Psoas muscle (tissue), 7 donors: ENCODE measurements at regions not wholly inside any gene's neighbourhood (a gene's known extent, or its start where the extent isn't known, plus 50 kb on each side); places are given as distances from the start of the nearest gene placed in this dataset.

ENCODE experiments used
- ATAC-seq, 4 donors: fragments of 200-7000 bp; cut with Tn5 transposase; one replicate each; pipeline ENCODE4 v1.9.1; 2020; ENCODE audit warnings: moderate library complexity in 3 of 4, mild to moderate bottlenecking in 2 of 4
- DNase-seq, 2 donors: peaks; one replicate each; pipeline ENCODE4 v3.0.0-alpha.2; 2020
- H3K27ac ChIP-seq: fragments of 200-600 bp; one replicate; pipeline ENCODE4 v1.8.0; 2022
- H3K27me3 ChIP-seq, 3 donors: fragments of 200-600 bp in 1 of 3; one replicate each; pipeline versions ENCODE4 v1.6.1 to v1.8.0; 2013 to 2022; ENCODE audit warnings: low read length in 2 of 3, mild to moderate bottlenecking in 2 of 3, moderate library complexity in 1 of 3; ENCODE audit not compliant: insufficient read depth in 3 of 3
- H3K36me3 ChIP-seq, 2 donors: fragments of 200-600 bp in 1 of 2; one replicate each; pipeline versions ENCODE4 v1.6.1 to v1.8.0; 2013 to 2022; ENCODE audit warnings: low read depth in 1 of 2, mild to moderate bottlenecking in 1 of 2, moderate library complexity in 1 of 2; ENCODE audit not compliant: insufficient read depth in 1 of 2
- H3K4me1 ChIP-seq: fragments of 200-600 bp; one replicate; pipeline ENCODE4 v1.8.0; 2022
- H3K4me3 ChIP-seq: fragments of 200-600 bp; one replicate; pipeline ENCODE4 v1.8.0; 2022; ENCODE audit warnings: mild to moderate bottlenecking
- H3K9me3 ChIP-seq: fragments of 200-600 bp; one replicate; pipeline ENCODE4 v1.8.0; 2022
- CTCF ChIP-seq: fragments of 200-600 bp; IDR thresholded peaks from one replicate; pipeline ENCODE4 v1.8.0; 2022; ENCODE audit warnings: antibody characterized with exemption
- WGBS, 3 donors: extraction: QIAGEN DNeasy Blood & Tissue Kit; methylation state at CpG; one replicate each; pipeline versions ENCODE4 v1.1.6 to v1.1.7; 2013; 5-methylcytosine and 5-hydroxymethylcytosine counted together
- intact Hi-C, 2 donors: fragments of 100-400 bp; cut with DNase I; formaldehyde crosslinking; loops; one replicate each; pipeline versions ENCODE4 v1.11.0 to v1.14.2; 2022
- donor health status: healthy with polysubstance abuse.
- donor health status: DM: no; HTN: no; CAD: no; lungs with moderate emphysema.
- donor health status: Bipolar disorder and iron deficiency.
- donor health status: healthy.
- donor health status: DM: yes; HTN: yes; CAD: no.
- donor health status: DM: no; HTN: no; CAD: no.
- donor health status: DM: yes; HTN: yes; CAD: no.

GRCh38 chr15:29889542-29890329 lies 67.5 kb upstream of the TJP1 start:
- Histone ChIP-seq H3K27me3 (no peaks in the 10 kb centered on the region), H3K9me3 (no peaks in the 10 kb centered on the region), H3K4me3 (no peak overlapping the region), H3K4me1 (peaks cover 8% of the 10 kb centered on the region), H3K27ac (no peak overlapping the region), H3K36me3 (no peaks in the 10 kb centered on the region)
- no peak for ATAC-seq
- intact Hi-C loops = no loop called here
- TF ChIP-seq CTCF = no peak
- WGBS, 3 donors = 39 to 44% (median 43%) methylated on average over 11 of the region's 11 CpGs
- DNase-seq = no peak

DNA sequence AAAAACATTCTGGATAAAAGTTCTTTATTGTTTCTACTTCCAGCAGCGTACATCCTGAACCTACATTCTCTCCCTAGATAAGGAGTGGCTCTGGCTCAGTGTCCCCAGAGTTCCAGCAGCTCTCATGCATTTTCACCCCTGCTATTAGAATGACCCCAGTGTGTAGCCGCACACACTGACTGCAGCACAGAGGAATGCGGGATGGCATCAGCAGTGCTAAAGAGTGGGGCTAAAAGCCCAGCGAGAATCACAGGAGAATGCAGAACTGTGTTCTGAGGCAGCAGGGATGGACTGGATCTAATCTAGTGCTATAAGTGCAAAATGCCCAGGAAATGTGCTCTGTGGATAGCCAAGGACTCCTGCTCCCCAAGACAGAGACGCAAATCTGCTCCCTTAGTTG lies 66.4 kb upstream of the TJP1 start:
- 52 to 57% (median 55%) methylated on average over 5 of the region's 5 CpGs for WGBS, 3 donors
- ATAC-seq = no peak

GRCh38 chr15:29887721-29888120 lies 65.5 kb upstream of the TJP1 start:
- Histone ChIP-seq H3K4me1 (peaks cover 8% of the 10 kb centered on the region), H3K36me3 (no peaks in the 10 kb centered on the region), H3K4me3 (no peak overlapping the region), H3K27ac (no peak overlapping the region), H3K9me3 (no peaks in the 10 kb centered on the region), H3K27me3 (no peaks in the 10 kb centered on the region)
- ATAC-seq (no peak), DNase-seq (no peak)
- intact Hi-C loops = no loop called here
- no peak for TF ChIP-seq CTCF
- 63 to 69% (median 67%) methylated on average over 2 of the region's 2 CpGs for WGBS, 3 donors

More for the DNA sequence above, 66.4 kb upstream of the TJP1 start:
- Histone ChIP-seq H3K4me1 (peaks cover 8% of the 10 kb centered on the region), H3K4me3 (no peak overlapping the region), H3K9me3 (no peaks in the 10 kb centered on the region), H3K27ac (no peak overlapping the region), H3K27me3 (no peaks in the 10 kb centered on the region), H3K36me3 (no peaks in the 10 kb centered on the region)
- no peak for TF ChIP-seq CTCF
- DNase-seq = no peak
- intact Hi-C loops = no loop called here

- no peak overlapping the region for H3K27ac ChIP-seq
- no peak for TF ChIP-seq CTCF
- H3K27me3 ChIP-seq = no peaks in the 10 kb centered on the region
- 57 to 73% (median 58%) methylated on average over 3 of the region's 3 CpGs for WGBS, 3 donors
- H3K4me1 ChIP-seq = peaks cover 8% of the 10 kb centered on the region
- H3K36me3 ChIP-seq = no peaks in the 10 kb centered on the region
- DNase-seq = no peak
- intact Hi-C loops = no loop called here
- H3K4me3 ChIP-seq = no peak overlapping the region
- no peaks in the 10 kb centered on the region for H3K9me3 ChIP-seq
- ATAC-seq = no peak
Measured at GRCh38 chr15:29885183-29885582, 62.9 kb upstream of the TJP1 start.

- intact Hi-C loops = no loop called here
- Histone ChIP-seq H3K4me1 (no peaks in the 10 kb centered on the region), H3K27ac (no peak overlapping the region), H3K9me3 (no peaks in the 10 kb centered on the region), H3K36me3 (no peaks in the 10 kb centered on the region), H3K27me3 (no peaks in the 10 kb centered on the region), H3K4me3 (no peak overlapping the region)
- no peak for DNase-seq
- no peak for TF ChIP-seq CTCF
- no peak for ATAC-seq
- WGBS, 3 donors = 26 to 42% (median 38%) methylated on average over 3 of the region's 3 CpGs
Measured at GRCh38 chr15:29883126-29883525, 60.9 kb upstream of the TJP1 start.
